NCI-H82 treated with DMSO at 0.1 percent for 48 hours (cell line): ENCODE measurements at regions not wholly inside any gene's neighbourhood (a gene's known extent, or its start where the extent isn't known, plus 50 kb on each side); places are given as distances from the start of the nearest gene placed in this dataset.

Experiments
- DNase-seq: peaks from one replicate; lab custom pipeline; 2025; ENCODE audit not compliant: unreplicated experiment; lab: John Stamatoyannopoulos, UW

DNA sequence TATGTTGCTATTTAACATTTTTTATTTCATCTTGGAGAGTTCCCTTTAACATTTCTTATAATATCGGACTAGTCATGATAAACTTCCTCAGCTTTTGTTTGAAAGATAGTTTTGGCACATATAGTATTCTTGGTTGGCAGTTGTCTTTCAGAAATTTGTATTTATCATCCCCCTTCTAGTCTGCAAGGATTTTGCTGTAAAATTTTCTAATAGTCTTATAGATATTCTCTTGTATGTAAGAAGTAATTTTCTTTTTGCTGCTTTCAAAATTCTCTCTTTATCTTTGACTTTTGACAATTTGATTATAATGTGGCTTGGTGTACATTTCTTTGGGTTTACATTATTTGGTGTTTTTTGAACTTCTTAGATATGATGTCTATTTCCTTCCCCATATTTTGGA is 116.0 kb upstream of the AVPR1A start:
- DNase-seq = no peak

DNA sequence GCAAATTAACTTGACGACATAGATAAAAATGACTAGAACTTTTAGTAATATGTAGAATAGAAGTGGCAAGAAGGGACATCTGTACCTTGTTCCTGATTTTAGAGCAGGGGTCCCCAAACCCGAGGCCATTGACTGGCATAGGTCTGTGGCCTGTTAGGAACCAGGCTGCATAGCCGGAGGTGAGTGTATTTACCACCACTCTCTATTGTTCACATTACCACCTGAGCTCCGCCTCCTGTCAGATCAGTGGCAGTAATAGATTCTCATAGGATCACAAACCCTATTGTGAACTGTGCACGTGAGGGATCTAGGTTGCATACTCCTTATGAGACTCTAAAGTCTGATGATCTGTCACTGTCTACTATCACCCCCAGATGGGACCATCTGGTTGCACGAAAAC is 113.6 kb upstream of the AVPR1A start:
- no peak for DNase-seq

GRCh38 chr12:63250486-63250885 is 99.5 kb upstream of the AVPR1A start:
- no peak for DNase-seq

DNA sequence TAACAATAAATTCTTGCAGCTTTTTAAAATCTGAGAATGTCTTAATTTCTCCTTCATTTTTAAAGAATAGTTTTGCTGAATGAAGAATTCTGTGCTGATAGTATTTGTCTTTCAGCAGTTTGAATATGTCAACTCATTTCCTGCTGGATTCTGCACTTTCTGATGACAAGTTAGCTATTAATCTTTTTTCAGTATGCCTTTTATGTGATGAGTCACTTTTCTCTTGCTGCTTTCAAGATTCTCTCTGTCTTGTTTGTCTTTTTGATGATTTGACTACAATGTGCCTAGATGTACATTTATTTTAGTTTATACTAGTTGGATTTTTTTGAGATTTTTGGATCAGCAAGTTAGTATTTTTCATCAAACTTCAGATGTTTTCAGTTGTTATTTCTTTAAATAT is 87.9 kb upstream of the AVPR1A start:
- no peak for DNase-seq

- DNase-seq = no peak
Observed at GRCh38 chr12:63232896-63233295, 81.9 kb upstream of the AVPR1A start.

GRCh38 chr12:63228853-63229252 is 77.9 kb upstream of the AVPR1A start:
- no peak for DNase-seq

- DNase-seq = no peak
Observed at GRCh38 chr12:63226792-63227463, 75.9 kb upstream of the AVPR1A start.

DNA sequence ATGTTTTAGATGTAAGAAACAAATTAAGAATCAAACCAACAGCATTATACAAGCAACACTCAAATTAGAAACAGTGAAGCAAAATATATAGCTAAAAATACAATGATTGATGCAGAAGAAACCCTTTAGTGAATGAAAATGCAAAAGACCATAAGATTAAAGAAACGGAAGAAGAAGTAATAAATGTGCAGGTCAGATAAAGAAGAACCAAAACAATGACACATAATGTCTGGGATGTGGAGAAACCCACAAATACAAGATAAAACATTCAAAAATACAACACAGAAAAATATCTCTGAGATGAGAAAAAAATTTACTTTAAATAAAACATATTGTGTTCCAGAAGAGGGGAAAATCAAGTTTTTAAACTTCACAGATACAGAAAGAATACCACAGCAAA is 73.4 kb upstream of the AVPR1A start:
- DNase-seq = no peak

GRCh38 chr12:63223128-63223527 is 72.1 kb upstream of the AVPR1A start:
- no peak for DNase-seq

GRCh38 chr12:63222582-63222981 is 71.6 kb upstream of the AVPR1A start:
- no peak for DNase-seq

GRCh38 chr12:63220921-63221320 is 69.9 kb upstream of the AVPR1A start:
- DNase-seq = no peak

GRCh38 chr12:63212316-63212715 is 61.3 kb upstream of the AVPR1A start:
- DNase-seq = no peak

DNA sequence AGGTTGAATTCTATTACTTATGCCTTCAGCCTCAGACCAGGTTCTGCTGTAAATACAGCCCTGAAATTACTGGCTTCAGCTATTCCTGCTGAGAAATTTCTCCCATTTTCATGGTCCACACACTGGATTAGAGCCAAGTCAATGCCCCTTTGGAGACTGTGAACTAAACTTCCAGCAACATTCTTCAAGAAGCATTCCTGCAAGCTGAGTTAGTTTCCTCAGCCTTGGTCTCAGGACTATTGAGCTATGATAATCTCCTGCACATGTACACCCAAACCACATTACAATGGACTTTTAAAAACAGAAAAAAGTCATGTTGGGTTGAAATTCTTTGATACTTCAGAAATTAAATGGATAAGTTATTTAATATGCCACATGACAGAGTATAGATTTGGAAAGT is 58.0 kb upstream of the AVPR1A start:
- DNase-seq = no peak

DNA sequence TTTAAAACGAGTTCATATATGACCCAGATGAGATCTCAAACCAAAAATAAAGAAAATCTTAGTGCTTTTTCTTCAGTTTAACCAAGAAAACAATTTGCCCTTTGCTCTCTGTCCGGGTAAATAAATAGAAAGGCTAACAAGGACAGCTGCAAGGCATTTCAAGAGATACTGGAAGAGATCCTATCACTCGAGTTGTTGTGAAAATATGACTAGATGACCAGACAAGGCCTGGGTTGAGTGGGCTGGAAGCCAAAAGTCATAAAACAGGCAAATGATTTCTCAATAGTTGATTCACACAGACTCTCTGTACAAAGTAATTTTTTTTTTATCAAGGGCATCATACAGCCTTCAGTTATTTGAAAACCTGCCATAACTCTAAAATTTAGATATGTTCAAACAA is 55.9 kb upstream of the AVPR1A start:
- no peak for DNase-seq

- DNase-seq = no peak
Observed at GRCh38 chr12:63206494-63206893, 55.5 kb upstream of the AVPR1A start.
